Ammon's horn (tissue), 1 donor: ENCODE measurements at regions not wholly inside any gene's neighbourhood (a gene's known extent, or its start where the extent isn't known, plus 50 kb on each side); places are given as distances from the start of the nearest gene placed in this dataset.
A peak's percentile ranks its signal among the peaks of the same experiment; 100 is the strongest.

Source experiments
- DNase-seq: peaks from one replicate; pipeline ENCODE4 v3.0.0-alpha.2; 2016; ENCODE audit warnings: low spot score

DNA sequence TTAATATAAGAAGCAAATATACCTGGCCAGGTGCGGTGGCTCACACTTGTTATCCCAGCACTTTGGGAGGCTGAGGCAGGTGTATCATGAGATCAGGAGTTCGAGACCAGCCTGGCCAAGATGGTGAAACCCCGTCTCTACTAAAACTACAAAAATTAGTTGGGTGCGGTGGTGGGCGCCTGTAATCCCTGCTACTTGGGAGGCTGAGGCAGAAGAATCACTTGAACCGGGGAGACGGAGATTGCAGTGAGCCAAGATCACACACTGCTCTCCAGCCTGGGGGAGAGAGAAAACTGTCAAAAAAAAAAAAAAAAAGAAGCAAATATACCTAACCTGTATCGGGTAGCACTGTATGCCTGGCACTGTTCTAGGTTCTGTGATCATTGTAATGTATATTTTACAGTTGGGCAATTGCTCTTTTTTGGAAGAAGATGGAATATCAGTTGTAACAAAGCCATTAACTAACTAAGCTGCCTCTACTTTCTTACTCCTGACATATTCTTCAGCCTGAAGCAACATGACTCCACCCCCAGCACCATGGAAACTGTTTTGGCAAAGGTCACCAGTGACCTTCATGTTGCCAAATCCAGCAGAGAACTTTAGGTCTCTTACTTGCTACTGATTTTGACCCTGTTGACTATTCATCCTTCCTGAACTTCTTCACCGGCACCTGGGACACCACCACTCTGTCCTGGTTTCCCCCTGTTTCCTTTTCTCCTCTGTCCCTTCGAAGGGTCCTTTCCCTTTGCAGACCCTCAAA, 203.8 kb downstream of the RPLP1 start:
- DNase-seq, result no peak

DNA sequence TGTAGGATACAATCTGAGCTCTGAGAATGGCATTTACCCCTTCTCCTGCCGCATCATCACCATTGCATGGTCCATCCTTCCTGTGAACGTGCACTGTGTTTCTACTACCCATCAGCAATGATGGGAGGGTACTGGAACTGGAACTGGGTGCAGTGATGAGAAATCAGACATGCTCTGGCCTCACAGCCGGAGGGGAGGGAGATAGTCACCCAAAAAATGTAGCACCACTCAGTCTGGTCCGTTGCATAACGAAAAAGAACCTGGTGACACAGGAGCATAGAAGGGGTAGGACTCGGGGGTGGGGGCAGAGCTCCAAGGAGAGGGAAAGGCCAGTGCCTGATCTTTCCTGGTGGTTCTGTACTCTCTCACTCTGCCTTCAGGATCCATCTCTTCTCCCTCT, 205.0 kb downstream of the RPLP1 start:
- DNase-seq, result no peak

DNA sequence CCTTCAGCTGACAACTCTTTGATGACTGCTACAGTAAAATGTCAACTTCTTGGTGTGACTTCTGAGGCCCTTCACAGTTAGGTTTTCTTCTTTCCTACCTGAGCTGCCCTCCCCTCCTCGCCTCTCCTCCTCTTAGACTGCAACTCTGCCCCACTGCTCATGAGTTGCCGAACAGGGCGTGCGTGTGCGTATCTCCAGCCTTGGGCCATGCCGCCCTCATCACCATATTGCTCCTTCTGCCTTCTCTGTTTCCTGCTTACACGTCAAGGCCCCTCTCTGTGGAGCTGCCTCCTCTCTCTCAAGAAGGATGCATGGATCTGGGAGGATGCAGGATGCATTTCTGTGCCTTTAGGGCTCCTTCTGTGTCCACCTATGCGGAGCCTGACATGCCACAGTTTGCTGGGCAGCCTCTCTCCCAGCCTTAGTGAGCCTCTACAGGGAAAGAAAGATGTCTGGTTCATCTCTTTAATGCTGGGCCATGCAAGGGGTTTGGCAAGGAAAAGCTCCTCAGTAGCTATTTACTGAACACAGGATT, 205.9 kb downstream of the RPLP1 start:
- no peak for DNase-seq

DNA sequence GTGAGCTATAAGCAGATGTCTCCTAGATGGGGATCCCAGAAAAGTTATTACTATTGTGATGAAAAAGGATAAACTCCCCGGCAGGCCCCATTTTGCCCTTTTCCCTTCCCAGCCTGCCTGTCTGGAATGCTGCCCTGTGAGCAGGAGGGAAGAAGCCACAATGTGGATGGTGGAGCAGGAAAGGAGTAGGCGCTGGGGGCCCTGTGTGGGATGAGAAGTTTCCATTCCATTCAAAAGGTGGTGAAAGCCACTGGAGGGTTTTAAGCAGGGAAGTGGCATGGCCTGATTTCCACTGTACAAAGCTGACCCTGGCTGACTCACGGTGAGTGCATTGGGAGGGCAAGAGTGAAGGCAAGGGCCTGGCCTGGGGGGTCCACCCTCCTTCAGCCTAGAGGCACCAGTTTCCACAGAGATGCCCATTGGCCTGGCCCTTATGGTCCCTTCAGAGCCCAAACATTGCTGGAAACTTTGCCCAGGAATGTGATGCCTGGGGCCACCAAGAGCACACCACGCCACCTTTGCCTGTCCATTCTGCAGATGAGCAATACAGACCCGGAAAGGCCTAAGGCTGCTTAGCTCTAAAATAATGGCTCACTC, 206.9 kb downstream of the RPLP1 start:
- no peak for DNase-seq

DNA sequence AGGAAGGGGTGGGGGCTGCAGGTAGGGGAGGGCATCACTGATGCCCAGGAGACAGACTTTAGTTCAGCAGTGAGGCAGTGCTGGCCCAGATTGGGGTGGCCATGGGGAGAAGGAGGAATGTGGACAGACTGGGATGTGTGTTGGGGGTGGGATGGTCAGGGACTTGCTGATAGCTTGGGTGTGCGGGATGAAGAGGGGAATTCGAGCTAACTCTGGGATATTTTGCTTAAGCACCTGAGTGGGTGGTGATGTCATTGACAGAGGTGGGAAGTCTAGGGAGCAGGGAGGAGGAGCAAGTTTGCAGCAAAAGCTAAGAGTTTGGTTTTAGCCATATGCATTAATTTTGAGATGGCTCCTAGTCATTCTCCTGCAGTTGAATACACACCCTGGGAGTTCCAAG, 207.5 kb downstream of the RPLP1 start:
- no peak for DNase-seq

DNA sequence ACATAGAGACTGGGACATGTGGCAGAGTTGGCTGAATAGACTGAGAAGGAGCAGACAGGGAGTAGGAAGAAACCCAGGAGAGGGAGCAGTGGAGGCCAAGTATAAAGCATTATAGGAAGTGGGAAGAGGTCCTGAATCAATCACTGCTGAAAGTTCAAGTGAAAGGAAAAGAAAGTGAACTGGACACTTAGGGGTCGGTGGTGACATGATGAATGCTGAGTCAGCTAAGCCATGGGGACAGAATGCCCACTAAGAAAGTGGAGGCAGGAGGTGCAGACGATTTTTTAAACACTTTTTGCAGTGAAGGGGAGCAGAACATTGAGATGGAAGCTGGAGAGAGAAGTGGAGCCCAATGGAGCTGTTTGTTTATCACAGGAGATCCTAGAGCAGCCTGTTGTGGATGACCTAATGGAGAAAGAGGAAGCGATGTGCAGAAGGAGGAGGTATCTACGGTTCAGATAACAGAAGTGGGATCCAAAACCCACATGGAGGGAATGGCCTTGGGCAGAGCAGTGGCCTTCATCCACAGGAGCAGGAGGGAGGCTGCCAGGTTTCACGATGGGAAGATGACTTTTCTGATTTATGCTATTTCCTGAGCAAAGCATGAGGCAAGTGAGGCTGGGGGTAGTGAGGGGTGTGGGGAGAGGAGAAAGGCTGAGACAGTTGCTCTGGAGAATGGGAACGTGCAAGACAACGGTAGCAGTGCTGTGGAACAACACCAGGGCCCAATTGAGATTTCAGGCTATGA, 208.2 kb downstream of the RPLP1 start:
- peak; percentile 29 for DNase-seq

DNA sequence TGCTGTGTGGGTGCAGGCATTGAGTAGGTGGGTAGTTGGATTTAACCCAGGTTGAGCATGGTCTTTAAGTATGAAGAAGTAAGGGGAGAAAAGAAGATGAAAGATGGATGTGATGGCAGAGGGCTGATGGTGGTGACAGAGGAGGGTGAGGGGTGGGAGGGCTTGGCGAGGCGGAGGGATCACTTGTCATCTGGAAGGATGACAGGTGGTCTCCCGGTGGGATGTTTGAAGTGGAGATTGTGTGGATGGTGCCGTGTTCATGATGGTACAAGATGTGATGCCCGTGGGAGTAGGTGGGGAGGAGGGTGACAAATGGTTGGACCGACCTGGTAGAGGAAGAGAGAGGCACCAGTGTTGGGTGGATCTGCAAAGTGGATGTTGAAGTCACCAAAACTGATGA, 208.8 kb downstream of the RPLP1 start:
- DNase-seq, result no peak

DNA sequence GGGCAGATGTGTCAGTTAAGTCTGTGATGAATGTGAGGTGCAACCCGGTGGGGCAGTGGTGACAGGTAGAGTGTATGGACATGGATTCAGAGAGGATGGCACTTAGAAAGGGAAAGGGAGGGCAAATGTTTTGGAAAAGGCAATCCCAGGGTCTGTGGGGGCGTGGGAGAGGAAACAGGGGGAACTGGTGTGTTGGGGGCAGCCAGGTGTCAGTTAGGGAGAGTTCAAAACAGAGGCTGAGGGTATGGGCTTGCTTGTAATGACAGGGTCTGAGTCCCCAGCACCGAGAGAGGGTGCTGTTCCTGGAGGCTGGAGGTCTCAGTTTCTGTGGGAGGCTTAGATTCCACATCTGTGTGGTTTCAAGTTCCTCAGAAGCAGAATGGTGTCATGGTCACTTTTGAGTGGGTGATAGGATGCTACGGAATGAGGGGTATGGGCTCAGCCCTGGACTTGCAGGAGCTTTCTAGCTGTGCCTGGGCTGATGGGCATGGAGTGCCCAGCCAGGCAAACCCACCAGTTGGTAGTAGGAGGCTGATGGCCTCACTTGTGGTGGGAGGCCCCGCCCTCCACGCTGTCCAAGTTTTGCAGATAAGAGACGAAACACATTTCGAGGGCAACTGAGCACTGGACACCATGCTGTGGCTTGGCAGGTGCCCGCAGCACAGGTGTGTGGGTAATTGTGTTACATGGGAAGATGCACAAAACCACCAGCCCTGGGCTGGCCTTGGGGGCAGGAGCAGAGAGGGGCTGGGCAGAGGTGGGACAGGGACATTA, 209.4 kb downstream of the RPLP1 start:
- no peak for DNase-seq

DNA sequence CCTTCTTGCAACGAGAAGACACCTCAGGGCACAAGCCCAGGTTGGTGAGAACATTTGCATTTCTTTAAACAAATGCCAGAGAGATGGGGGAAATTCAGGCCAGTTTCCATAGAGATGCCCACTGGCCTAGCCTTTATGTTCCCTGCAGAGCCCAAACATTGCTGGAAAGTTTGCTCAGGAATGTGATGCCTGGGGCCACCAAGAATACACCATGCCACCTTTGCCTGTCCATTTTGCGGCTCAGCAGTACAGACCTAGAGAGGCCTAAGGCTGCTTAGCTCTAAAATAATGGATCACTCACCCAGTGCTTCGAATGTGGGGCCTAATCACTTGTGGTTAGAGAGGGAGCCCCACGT, 210.0 kb downstream of the RPLP1 start:
- no peak for DNase-seq

DNA sequence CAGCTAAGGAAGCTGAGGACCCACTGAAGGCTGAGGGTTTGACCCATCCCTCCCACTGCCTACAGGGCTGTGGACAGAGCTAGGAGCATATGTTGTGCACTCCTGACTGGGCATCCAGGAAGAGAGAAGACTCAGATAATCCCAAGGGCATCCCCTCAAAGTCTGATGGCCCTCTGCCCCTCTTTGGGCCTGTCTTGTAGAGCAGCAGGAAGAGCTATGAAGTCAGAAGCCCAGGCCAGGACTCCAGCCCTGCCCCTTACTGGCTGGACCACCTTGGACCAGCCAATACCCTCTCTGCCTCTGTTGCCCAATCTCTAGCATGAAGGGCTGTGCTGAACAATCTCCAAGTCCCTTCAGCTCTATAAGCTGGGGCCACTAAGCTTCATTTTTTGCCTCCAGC, 210.8 kb downstream of the RPLP1 start:
- DNase-seq, result no peak

DNA sequence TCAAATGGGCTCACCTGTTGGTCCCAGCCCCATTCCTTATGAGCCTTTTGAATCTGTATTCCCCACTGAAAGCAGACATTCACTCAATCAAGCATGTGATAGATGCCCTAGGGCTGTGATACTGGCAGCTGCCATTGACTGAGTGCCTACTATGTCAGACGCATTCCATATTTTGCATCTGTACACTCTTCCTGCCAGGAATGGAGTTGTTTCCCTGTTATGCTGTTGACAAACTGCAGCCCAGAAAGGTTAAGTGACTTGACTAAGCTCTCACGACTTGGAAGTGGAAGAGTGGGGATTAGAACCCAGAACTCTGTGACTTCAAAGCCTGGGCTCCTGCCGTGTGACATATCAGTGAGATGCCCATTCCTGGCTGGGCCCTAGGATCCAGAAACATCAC, 211.4 kb downstream of the RPLP1 start:
- no peak for DNase-seq

DNA sequence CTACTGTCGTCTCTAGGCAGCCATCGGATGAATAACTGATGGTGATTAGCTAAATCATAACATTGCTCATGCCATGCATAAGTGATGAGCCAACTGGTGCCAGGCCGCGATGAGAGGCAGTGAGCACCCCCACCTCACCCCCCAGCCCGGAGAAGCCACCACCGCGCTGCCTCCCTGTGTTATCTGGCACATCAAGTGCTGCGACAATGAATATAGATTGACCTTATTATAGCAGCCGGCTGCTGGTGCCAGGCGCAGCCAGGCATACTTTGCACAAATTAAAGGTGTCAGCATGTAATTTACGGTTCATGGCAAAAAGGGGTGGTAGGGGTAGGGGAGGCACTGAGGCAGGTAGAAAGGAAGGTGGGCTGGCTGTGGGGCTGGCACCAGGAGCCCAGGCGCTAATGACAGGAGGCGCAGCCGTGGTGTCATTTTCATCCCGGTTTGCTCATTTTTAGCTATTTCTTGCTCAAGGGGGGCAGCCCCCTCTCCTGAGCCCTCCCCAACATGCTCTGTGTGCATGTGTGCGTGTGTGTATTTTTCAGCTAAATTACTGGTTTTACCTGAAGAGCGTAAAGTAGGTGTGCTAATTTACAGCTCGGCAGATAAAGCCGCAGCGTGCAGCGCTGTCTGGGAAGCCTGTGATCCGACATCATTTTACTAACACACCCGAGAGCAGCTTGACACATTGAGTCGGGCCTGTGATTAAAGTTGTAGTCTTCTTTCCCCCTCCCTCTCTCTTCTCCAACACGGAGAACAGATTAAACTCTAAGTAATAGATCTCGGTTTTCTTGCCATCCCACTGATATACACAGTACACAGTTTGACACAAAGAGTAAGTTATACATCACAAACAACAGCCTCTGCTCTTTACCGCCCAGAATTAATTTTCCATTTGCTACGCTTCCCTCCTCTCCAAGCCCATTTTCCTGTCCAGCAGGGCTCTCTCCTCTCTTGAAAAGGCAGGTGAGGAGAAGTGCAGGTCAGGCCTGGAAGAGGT, 212.3 kb downstream of the RPLP1 start:
- DNase-seq, result peak; percentile 45

DNA sequence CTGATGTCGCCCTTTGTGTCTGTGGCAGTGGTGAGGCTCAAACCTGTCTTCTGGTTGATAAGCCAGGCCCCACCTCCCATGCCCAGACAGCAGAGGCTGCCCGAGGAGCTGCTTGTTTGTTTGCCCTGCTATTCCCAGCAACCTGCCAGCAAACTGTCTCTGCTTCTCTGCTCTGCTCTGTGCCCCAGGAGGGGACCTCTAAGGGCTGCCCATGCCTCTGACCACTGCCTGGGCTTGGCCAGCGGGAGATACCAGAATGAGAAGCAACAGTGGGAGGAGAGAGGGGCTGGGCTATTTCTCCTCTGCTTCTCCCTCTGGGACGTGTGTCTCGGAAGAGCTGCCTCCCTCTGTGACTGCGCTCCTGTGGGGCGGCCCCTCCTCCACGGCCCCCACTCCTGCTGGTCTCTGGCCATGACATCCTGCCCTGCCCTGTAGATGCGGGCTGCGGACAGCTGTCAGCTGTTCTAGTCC, 213.1 kb downstream of the RPLP1 start:
- DNase-seq, result no peak

DNA sequence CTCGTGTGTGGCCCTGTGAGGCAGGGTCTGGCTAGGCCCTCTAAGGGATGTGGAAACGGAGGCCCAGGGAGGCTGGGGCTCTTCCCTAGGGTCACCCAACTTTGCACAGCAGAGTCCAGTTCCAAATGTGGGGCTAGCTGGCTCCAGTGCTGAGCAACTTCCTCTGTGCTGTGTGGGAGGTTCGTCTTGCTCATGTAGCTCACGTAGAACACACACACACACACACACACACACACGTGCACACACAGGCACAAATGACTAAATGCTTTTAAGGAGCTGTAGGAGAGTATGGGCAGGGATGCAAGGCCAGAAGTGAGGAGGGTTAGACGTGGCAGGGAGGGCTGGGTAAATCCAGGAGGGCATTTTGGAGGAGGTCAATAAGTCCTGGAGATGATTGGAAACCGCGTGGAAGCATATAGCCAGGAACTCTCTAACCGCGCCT, 213.8 kb downstream of the RPLP1 start:
- DNase-seq, result peak; percentile 37

DNA sequence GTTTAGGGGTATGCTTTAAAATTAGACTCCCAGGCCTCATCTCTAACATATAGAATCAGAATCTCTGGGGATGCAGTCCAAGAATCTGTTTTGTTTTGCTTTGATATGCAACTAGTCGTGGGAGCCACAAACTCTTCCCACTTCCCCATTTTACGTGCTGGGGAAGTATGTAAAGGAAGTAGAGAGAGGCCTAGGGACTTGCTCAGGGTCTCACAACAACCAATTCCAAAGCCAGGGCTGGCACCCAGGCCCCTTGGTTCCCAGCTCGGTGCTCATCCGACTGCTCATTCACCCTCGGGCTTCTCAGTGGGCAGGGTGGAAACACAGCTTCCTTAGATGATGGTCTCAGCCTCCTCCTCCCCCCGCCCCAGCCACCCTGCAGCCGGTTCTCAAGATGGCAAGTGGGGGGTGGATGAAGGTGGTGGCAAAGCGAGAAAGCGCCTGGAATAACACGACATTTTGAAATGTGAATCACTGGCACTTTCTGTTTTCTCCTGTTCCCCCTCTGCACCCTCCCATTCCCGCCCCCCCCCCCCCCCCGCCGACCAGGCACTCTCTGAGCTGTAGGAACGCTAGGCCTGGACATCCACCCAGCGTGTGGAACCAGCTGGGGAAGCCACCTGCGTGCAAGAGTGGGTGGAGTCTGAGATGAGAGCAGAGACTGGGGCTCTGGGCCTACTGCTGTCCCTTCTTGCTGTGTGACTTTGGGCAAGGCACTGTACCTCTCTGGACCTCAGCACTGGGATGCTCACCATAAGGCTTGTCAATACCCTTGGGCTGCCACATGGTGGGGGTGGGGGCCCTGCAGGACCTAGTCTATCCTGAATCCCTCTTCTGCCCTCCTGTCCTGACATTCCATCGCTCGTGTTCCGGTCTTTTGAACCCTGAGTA, 214.5 kb downstream of the RPLP1 start:
- DNase-seq, result peak; percentile 60

DNA sequence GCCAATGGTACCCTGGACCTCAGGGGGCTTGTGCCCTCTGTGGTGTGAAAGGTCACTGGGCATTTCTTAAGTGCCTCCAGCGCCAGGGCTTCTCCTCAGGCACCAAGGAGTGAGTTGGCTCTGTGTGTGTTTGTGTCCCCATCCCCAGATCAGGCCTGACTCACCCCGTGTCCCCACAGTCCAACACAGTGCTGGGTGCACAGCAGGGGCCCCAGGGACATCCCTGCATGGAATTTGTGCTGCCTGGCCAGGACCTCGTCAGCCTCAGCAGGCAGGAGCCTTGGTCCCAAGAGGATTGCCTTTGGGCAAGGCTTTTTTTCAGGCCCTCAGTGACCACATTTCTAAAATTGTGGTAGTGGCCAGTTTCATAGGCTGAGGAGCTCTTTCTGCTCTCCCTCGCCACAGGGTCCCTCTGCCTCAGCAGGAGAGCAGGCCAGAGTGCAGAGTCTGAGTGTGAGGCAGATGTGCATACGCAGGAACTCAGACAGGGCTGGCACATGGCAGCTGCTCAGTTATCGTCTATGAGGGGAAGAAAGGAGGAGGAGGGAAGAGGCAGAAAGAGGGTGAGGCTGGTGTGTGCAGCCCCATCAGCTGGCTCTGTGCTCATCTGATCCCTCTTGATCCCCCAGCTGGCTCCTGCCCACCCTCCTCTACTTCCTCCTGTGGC, 215.6 kb downstream of the RPLP1 start:
- DNase-seq, result no peak

DNA sequence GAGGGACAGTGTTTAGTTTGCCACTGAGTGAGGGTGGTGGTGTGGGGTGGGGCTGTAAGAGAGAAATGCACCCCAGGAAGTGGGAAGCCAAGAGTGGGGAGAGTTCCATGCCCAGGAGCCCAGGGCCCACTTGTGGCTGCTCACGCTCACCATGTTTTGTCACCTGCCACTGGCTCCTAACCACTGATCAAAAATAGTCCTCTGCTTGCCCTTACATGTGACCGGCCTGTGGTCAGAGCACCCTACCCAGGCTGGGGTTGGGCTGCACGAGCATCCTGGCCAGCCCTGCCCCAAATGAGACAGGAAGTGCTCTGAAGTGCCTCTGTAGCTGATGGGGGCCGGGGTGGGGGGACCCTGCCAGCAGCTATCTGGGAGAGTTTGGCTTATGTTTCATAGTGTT, 216.3 kb downstream of the RPLP1 start:
- DNase-seq, result no peak

DNA sequence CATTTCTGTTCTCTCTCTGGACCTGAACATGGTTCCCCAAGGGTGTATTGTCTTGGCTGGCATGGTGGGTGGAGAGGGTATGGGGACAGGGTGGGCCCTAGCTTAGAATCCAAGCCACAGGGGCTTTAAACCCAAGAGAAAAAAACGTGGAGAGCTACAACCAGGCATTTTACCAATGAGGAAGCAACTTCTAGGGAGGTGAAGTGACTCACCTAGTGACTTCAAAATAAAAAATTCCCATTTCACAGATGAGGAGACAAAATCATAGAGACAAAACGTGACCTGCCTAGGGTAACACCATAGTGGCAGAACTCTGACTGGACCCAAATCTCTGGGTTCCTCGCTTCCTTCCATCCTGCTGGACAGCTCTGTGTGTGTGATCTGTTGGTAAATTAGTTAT, 216.8 kb downstream of the RPLP1 start:
- no peak for DNase-seq

DNA sequence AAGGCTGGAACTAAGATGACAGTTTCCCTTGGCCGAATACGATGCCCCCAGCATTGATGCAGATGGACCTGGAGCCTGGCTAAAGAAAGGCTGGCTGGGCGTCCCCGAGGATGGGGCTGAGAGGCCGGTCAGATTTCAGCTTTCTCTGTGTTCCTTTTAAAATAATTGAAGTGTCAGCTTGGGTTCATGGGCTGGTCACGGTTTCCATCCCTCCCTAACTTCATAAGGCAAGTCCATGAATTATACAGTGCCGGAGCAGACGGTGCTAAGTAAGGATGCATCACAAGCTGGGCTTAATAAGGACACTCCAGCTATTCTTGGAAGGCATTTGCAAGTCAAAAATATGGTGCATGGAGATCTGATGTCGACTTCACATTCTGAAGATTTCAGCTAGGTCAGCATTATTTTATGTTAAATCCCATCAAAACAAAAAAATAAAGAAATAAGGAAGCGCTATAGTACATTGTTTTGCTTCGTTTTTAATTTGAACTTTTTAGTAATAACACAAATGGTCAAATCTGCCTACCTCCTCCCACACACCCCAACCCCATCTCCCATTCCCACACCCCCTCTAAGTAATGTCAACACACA, 220.8 kb downstream of the RPLP1 start:
- DNase-seq, result no peak
